Loucy (cell line): ENCODE measurements at regions not wholly inside any gene's neighbourhood (a gene's known extent, or its start where the extent isn't known, plus 50 kb on each side); places are given as distances from the start of the nearest gene placed in this dataset.
A peak's percentile ranks its signal among the peaks of the same experiment; 100 is the strongest.

Experiments
- H2AFZ ChIP-seq: fragments of 200-600 bp; sonication (generic); 2 replicates; pipeline ENCODE4 v1.6.0; 2016; ENCODE audit warnings: antibody characterized with exemption, mild to moderate bottlenecking, low read length, moderate library complexity
- H3F3A ChIP-seq: fragments of 200-600 bp; 2 replicates; pipeline ENCODE4 v1.6.0; 2016; ENCODE audit warnings: antibody characterized with exemption, low read depth, mild to moderate bottlenecking
- H3K27me3 ChIP-seq: fragments of 200-600 bp; sonication (generic); 2 replicates; pipeline ENCODE4 v1.6.1; 2014; ENCODE audit warnings: low read length, mild to moderate bottlenecking; ENCODE audit not compliant: insufficient read depth, poor library complexity, severe bottlenecking
- H3K36me3 ChIP-seq: fragments of 200-600 bp; sonication (generic); 2 replicates; pipeline ENCODE4 v1.6.1; 2016; ENCODE audit warnings: low read length; ENCODE audit not compliant: insufficient read depth
- H3K4me1 ChIP-seq: fragments of 200-600 bp; sonication (generic); 2 replicates; pipeline ENCODE4 v1.5.1; 2014; ENCODE audit warnings: low read length, mild to moderate bottlenecking; ENCODE audit not compliant: insufficient read depth, poor library complexity, severe bottlenecking
- H3K4me2 ChIP-seq: fragments of 200-600 bp; sonication (generic); 2 replicates; pipeline ENCODE4 v1.6.0; 2014; ENCODE audit warnings: antibody characterized with exemption, low read length, low read depth, mild to moderate bottlenecking; ENCODE audit not compliant: poor library complexity, severe bottlenecking
- H3K4me3 ChIP-seq: fragments of 200-600 bp; sonication (generic); 2 replicates; pipeline ENCODE4 v1.5.1; 2014; ENCODE audit warnings: low read length, mild to moderate bottlenecking, mixed read lengths; ENCODE audit not compliant: poor library complexity, severe bottlenecking
- H3K79me2 ChIP-seq: fragments of 200-600 bp; sonication (generic); 2 replicates; pipeline ENCODE4 v1.6.1; 2014; ENCODE audit warnings: low read length; ENCODE audit not compliant: insufficient read depth
- H3K9ac ChIP-seq: fragments of 200-600 bp; sonication (generic); 2 replicates; pipeline ENCODE4 v1.6.0; 2014; ENCODE audit warnings: mild to moderate bottlenecking, low read depth, low read length, moderate library complexity; ENCODE audit not compliant: poor library complexity, severe bottlenecking
- H3K9me2 ChIP-seq: fragments of 200-600 bp; sonication (generic); replicated peaks from 2 replicates; pipeline ENCODE4 v1.6.1; 2016; ENCODE audit warnings: low read depth, low read length, mixed read lengths
- H3K9me3 ChIP-seq: fragments of 200-600 bp; sonication (generic); 2 replicates; pipeline ENCODE4 v1.6.1; 2014; ENCODE audit warnings: mild to moderate bottlenecking, antibody characterized with exemption, low read length, low read depth; ENCODE audit not compliant: insufficient read depth
- H4K20me1 ChIP-seq: fragments of 200-600 bp; sonication (generic); 2 replicates; pipeline ENCODE4 v1.6.0; 2014; ENCODE audit warnings: antibody characterized with exemption, low read length, mild to moderate bottlenecking; ENCODE audit not compliant: insufficient read depth, poor library complexity, severe bottlenecking
- EZH2phosphoT487 ChIP-seq: fragments of 200-600 bp; IDR thresholded peaks from 2 replicates; pipeline ENCODE4 v1.6.1; 2018; ENCODE audit warnings: antibody characterized with exemption, mild to moderate bottlenecking, moderate library complexity, borderline replicate concordance
- TF ChIP-seq, protein P1 (sequence below): fragments of 200-600 bp; sonication (generic); conservative IDR thresholded peaks from 2 replicates; pipeline ENCODE4 v1.5.1; 2014; ENCODE audit warnings: mild to moderate bottlenecking, antibody characterized with exemption, low read length

DNA sequence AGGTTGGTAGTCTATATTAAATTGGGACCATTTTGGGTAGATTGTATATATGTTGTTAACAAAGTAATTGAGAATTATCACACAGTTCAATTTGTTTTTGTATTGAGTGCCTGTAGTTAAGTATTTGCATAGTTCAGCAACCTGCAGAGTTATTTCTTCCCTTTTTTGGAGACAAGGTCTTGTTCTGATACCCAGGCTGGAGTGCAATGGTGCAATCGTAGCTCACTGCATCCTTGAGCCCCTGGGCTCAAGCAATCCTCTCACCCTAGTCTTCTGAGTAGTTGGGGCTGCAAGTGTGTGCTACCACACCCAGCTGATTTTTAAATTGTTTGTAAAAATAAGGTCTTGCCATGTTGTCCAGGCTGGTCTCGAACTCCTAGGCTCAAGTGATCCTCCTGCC is 250.5 kb downstream of the UTRN start:
- no peaks in the 10 kb centered on the region for H3K9me3 ChIP-seq
- no peaks in the 10 kb centered on the region for H3K79me2 ChIP-seq
- TF ChIP-seq EZH2phosphoT487: no peak
- TF ChIP-seq, protein P1, sequence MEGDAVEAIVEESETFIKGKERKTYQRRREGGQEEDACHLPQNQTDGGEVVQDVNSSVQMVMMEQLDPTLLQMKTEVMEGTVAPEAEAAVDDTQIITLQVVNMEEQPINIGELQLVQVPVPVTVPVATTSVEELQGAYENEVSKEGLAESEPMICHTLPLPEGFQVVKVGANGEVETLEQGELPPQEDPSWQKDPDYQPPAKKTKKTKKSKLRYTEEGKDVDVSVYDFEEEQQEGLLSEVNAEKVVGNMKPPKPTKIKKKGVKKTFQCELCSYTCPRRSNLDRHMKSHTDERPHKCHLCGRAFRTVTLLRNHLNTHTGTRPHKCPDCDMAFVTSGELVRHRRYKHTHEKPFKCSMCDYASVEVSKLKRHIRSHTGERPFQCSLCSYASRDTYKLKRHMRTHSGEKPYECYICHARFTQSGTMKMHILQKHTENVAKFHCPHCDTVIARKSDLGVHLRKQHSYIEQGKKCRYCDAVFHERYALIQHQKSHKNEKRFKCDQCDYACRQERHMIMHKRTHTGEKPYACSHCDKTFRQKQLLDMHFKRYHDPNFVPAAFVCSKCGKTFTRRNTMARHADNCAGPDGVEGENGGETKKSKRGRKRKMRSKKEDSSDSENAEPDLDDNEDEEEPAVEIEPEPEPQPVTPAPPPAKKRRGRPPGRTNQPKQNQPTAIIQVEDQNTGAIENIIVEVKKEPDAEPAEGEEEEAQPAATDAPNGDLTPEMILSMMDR: no peak
- H3K36me3 ChIP-seq: peaks cover 50% of the 10 kb centered on the region
- no peak overlapping the region for H2AFZ ChIP-seq
- peaks cover 4% of the 10 kb centered on the region for H3K4me1 ChIP-seq
- no peak overlapping the region for H3K4me3 ChIP-seq
- H3K27me3 ChIP-seq: no peaks in the 10 kb centered on the region
- no peaks in the 10 kb centered on the region for H3K9me2 ChIP-seq
- H3K4me2 ChIP-seq: no peak overlapping the region
- H3F3A ChIP-seq: no peaks in the 10 kb centered on the region
- H3K9ac ChIP-seq: no peak overlapping the region
- H4K20me1 ChIP-seq: no peaks in the 10 kb centered on the region

DNA sequence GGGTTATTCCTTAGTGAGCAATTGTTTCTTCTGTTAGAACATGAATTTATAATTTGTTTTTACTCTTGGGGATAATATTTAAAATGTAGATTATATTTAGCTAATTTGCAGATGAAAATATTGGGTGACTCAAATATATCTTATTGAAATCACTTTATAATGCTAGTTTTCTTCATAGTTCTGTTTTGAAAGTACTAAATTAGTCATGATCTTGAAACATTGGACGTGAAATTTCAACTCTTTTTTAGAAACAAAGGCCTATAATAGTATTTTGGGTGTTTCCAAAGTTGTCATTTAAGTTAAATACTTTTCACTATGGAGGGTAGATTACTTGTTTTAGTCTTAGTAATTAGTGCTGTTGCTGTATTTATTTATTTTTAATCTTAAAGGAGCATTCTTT is 250.9 kb downstream of the UTRN start:
- Histone ChIP-seq H3K4me3 (no peak overlapping the region), H3K27me3 (no peaks in the 10 kb centered on the region), H4K20me1 (no peaks in the 10 kb centered on the region), H3F3A (no peaks in the 10 kb centered on the region), H3K9me3 (no peaks in the 10 kb centered on the region), H3K36me3 (peaks cover 49% of the 10 kb centered on the region), H3K9me2 (no peaks in the 10 kb centered on the region), H3K9ac (no peak overlapping the region), H3K4me1 (peaks cover 8% of the 10 kb centered on the region), H3K4me2 (no peak overlapping the region), H2AFZ (no peak overlapping the region), H3K79me2 (no peaks in the 10 kb centered on the region)
- TF ChIP-seq EZH2phosphoT487: no peak
- TF ChIP-seq, protein P1: no peak

DNA sequence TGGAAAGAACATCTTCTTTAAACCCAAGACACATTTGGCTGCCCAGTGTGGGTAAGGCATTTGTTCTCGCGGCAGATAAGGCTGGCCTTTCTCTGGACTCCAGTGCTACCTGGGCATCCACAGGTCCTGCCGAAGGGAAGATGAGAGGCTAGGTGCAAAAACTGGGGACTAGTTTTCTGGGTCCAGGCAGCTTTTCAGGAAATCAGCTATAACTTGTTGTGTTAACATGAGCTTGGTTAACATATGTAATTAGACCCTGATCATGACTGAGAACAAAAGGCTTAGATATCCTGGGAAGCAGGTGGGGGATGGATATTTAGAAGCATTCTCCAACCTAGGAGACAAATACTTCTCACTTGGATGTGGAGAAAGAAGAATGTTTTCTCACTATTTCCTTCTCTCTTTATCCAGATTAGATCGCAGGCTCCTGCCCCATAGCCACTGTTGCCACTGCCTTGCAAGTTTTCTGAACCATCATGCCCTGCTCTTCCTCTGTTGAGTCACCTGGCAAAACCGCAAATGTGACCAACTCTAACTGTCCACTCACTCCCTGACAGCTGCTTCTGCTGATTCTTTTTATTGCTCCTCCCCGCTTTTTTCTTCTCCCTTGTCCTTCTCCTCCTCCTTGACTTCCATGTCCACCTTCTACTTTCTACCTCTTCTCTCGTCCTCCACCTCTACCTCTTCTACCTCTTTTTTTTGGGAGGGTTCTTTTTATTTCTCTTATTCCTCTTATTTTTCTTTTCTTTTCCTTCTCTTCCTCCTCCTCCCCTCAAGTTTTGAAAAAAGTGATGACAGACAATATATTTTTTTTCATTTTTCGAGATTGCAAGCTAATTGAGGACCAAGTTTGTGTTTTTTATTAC is 258.1 kb downstream of the UTRN start:
- H3K4me3 ChIP-seq: peak overlapping the region; percentile 40
- peak overlapping the region; percentile 57 for H3K9ac ChIP-seq
- no peaks in the 10 kb centered on the region for H3K27me3 ChIP-seq
- peak overlapping the region; percentile 60 for H3K4me2 ChIP-seq
- peak overlapping the region; percentile 38 for H2AFZ ChIP-seq
- H3K9me3 ChIP-seq: no peaks in the 10 kb centered on the region
- TF ChIP-seq, protein P1: no peak
- no peak for TF ChIP-seq EZH2phosphoT487
- no peaks in the 10 kb centered on the region for H3K79me2 ChIP-seq
- 0 out of 2 replicates have a peak, but pooled peaks cover 4% of the 10 kb centered on the region for H3F3A ChIP-seq
- H3K4me1 ChIP-seq: peaks cover 33% of the 10 kb centered on the region
- no peaks in the 10 kb centered on the region for H4K20me1 ChIP-seq
- no peaks in the 10 kb centered on the region for H3K9me2 ChIP-seq
- peaks cover 28% of the 10 kb centered on the region; the same call in 1 of the 2 replicates for H3K36me3 ChIP-seq
